OCI-LY7 (cell line): ENCODE measurements at regions not wholly inside any gene's neighbourhood (a gene's known extent, or its start where the extent isn't known, plus 50 kb on each side); places are given as distances from the start of the nearest gene placed in this dataset.

ENCODE experiments used
- CTCF ChIP-seq: fragments of 200-600 bp; sonication (generic); conservative IDR thresholded peaks from 2 replicates; pipeline ENCODE4 v1.5.1; 2014; ENCODE audit warnings: mild to moderate bottlenecking, antibody characterized with exemption, low read length, moderate library complexity, mixed read lengths
- EZH2phosphoT487 ChIP-seq: fragments of 200-600 bp; sonication (generic); IDR thresholded peaks from 2 replicates; pipeline ENCODE4 v1.6.1; 2018; ENCODE audit warnings: low read depth, borderline replicate concordance, mild to moderate bottlenecking, mixed run types, antibody characterized with exemption, low read length, moderate library complexity, mixed read lengths

GRCh38 chr4:11860996-11861395 is 432.3 kb upstream of the HS3ST1 start:
- TF ChIP-seq CTCF (no peak), EZH2phosphoT487 (no peak)
